Mucosa of gallbladder (tissue), 1 donor: ENCODE measurements at regions not wholly inside any gene's neighbourhood (a gene's known extent, or its start where the extent isn't known, plus 50 kb on each side); places are given as distances from the start of the nearest gene placed in this dataset.

ENCODE experiments used
- DNase-seq: peaks from one replicate; pipeline ENCODE4 v3.0.0-alpha.2; 2020; ENCODE audit warnings: low spot score
- donor health status: DM: no; HTN: no; CAD: no.

DNA sequence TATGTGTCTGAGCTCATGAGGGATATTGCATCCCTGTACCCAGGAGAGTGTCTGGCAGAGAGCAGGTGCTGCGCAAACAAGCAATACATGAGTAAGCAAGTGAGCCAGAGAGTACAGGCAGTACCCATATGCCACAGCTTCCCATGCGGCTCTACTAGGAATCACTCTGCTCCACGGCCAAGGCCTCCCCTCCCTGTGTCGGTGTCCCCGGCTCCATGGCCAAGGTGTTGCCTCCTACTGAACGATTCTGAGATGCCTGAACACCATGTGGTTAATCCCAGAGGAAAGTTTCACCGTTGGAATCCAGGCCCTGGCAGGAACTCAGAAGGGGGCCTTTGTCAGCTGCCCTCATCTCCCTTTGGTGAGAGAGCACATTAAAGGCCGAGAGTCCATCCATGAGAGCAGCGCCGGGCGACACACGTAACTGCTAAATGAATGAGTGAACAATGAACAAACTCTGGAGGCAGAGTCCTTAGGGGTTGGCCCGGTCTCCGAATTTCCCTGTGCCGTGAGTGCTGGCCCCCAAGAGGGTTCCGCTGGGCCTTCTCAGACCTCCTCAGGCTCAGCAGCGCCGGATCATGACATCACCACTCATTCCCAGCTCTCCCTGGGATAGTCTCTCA, 136.0 kb upstream of the FAM20C start:
- DNase-seq, result no peak

DNA sequence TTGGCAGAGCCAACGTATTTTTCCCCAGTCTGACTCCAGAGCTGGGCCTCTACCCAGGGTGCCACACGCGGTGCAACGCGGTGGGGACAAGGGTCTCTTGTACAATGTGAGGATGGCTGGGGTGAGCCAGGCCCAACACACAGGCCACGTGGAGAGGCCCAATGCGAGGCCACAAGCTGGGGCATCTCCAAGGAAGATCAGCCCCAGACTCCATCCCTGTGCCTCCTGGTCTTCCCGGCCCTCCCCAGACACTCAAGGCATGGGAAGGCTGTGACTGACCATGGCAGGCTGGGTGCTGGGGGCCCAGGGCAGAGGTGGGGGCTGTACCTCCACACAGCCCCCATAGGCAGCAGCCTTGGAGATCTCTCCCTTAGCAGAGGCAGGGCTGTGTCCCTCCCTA, 135.3 kb upstream of the FAM20C start:
- no peak for DNase-seq

DNA sequence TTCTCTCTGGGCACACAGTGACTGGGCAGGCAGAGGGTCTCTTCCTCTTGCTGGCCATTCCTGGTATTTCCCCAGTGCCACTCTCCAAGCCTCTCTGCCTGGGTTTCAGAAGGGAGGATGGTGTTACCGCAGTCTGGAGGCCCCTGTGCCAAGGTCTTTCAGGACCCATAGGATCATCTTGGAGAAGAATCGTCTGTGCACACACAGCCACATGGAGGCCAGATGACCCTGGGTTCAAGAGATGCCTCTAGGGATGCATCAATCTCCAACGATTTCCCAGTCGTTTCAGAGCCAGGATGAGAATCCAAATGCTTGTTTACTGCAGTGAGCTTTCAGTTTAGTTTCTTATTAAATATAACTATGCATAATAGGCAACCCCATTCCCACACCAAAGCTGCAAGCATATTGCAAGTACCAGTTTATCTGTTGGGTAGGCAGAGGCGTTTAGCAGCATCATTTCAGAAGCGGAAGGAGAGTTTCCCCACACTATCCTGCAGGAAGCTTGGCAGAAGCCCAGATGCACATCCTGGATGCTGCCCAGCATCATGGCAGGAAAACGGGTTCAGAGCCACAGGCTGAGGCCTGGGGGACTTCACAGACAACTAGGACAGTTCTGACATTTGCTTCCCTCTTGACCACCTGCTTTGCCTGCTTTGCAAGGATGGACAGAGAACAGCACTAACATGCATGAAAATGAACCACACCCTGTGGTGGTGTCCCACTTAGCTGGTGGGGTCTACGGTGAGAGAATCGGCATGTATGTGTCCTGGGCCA, 134.7 kb upstream of the FAM20C start:
- DNase-seq, result no peak

DNA sequence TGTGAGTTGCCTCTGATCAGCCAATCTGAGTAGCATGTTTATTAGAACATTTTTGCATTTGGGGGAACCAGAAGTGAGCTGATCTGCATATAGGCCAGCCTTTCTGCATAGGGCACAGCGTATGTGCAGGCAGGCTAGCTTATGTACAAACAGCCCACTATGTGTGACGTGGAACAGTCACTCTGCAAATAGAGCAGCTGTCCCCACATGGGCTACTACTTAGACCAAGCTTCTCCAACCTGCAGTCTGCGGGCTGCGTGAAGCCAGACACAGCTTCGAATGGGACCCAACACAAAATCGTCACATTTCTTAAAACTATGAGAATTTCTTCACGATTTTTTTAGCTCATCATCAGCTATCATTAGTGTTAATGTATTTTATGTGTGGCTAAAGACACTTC, 134.1 kb upstream of the FAM20C start:
- no peak for DNase-seq

DNA sequence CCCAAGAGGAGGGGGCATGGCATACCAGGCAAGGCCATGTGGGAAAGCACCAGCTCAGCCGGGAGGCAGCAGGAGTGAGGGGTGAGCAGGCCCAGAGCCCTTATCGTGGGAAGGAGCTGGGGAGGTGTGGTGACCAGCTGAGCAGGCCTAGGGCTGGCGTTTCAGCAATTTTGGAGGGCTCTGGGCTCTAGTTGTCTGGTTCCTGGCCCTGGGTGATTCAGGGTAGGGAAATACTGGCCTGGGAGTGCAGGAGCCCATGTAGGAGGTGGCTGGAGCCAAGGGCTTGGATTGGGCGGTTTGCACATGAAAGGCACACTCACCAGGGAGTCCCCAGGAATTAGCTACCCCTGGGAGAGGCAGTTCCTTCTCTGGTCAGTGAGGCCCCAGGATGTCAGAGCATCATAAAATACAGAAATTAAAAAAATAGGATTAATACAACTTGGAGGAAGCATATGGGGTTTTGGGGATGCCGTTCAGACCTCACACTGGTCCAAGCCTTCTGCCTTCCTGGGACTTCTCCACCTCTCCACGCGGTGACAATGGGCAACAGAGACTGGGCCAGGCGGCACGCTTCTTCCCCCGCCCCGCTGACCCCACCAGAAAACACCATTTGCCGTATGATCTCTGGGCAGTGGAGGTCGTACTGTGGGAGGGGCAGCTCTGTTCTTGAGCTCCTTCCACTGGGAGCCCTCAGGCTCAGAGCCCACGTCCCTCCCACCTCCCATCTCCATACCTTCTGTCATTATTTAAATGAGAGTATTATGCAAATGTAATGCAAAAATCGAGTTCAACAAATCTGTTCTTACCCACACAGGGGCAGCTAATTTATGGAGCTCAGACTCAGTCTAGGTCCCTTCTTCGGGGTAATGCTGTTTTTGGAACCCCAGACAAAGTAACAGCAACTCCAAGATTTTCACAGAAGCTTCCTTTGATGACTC, 133.0 kb upstream of the FAM20C start:
- no peak for DNase-seq

DNA sequence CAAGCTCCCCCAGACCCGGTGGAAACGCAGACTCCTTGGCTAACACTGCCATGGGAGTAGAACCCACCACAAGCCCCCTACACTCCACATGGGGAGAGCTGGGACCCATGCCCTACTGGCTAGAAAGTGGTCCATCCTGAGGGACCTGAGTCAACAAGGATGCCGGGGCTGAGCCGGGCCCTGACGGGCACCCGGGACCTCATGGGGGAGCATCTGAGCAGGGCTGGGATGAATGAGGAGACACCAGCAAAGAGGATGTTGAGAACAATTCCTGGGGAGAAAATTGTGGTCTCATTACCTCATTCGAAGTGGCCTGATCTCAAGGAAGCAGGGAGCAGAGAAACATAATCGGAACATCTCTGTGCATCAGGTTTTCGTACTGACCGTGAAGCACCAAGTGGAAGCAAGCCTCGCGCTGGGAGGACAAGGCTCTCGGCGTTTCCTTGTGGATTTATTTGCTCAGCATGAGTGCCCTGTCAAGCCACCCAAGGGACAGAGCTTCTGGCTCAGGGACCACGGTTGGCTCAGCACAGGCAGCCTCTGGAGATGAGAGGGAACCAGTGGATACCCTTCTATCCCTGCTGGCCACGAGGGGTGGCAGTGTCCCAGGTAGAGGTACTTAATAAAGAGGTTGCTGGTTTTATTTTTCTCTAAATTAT, 132.2 kb upstream of the FAM20C start:
- no peak for DNase-seq

DNA sequence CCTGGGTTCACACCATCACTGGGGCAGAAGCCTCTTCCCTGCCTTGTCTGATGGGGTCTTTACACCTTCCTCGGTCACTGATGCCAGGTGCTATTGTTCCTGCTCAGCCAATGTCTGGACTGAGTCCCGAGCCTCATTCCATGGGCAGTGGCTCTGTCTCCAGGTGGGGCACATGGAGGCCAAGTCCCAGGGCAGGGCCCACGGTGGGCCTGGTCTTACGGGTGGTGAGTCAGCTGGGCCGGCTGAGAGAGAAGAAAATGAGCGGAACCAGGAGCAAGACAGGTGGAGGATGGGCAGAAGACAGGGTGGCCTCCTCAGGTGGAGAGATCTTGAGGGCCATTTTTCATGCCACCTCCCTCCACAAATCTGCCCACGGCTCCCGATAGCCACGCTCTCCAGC, 131.7 kb upstream of the FAM20C start:
- no peak for DNase-seq

DNA sequence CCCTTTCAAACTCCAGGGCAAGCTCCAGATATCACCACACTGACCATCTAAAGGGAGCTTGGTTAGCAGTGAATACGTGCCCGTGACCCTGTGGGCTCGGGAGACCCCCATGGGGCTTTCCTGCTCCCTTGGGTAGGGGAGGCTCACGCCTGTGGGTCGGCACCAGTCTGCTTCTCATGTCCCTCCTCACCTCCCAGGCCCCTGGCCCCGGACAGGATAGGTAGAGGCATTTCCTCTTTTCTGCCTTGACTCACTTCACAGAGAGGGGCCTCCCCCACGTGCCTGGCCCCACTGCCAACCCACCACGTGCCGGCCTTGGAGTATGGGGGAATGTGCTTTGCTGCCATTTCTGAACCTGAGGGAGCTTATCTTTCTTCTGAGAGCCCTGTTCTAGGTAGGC, 131.3 kb upstream of the FAM20C start:
- DNase-seq, result no peak

DNA sequence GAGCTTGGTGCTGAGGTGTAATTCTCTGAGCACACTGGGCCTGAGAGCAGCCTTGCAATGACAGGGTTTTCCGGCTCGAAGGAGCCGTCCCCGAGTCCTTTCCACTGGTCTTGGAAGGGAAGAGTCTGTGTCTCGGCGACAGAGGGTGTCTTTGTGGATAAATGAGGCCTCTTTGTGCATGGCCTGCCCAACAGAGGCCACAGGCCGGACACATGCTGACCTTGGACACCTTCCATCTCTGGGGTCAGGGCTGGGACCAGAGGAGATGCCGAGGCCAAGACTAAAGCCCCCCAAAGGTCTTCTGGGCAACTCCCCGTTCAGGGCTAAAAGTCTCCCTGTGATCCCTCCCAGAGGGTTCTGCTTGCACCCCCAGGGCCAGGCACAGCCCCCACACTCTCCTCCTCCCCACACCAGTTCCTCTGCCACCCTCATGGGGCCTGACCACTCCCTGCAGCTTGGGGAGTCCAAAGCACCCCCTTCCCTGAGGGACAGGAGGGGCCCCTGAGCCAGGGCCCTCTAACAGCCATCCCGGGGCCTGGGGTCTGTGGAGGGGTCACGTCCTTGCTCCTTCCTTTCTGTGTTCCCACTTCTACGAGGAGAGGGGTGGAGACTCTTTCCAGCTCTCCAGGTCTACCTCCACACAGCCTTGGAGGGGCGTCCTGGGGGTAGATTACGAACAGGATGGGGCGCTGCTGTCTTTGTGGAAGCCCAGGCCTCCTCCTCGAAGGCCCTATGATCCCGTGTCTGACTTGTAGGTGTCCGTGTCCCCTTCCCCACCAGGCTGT, 130.6 kb upstream of the FAM20C start:
- DNase-seq, result no peak

DNA sequence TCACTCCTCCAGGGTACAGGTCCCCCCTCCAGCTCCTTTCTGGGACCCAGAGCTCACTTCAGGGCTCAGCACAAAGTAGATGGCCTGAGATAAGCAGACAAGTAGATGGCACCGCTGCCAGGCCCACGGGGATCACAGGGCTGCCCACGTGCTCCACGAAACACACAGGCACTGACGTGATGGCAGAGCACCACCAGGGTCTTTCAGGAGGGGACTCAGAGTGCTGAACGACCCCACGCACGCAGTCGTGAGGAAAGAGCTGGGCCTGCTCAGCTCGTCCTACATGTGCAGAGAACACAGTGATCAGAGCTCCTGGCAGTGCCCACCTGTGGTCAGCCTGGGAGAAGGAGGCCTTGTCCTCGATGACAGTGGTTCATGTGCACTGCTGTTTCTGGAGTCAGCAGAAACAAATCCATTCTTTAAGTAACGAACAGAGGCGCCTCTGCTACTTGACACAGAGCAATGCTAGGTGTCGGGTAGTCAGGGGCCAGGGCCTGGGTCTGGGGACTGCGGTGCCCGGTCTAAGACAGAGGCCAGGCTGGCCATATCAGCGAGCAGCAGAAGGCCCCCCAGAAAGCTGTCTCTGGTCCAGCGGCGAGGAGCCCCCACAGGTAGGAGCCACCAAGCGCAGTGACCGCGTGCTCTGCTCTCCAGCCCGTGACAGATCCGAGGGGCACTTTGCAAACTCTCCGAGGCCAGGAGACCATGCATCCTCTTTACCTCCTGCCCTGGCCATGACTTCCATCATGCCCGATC, 129.8 kb upstream of the FAM20C start:
- DNase-seq, result no peak

DNA sequence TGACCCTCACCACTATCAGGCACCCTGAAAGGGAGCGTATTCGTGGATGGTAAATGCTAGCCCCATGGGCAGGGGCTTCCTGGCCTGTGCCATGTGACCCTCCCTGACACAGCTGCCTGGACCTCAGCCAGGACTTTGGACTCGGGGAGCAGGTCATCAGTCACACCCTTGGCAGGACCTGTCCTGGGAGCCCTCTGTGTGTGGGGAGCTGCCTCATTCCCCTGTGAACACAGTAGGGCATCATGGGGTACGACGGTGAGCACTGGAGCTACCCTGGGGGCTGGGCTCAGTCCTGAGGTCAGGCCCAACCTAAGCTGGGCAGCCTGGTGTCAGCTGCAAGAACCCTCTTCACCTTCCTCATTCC, 129.3 kb upstream of the FAM20C start:
- DNase-seq, result no peak

DNA sequence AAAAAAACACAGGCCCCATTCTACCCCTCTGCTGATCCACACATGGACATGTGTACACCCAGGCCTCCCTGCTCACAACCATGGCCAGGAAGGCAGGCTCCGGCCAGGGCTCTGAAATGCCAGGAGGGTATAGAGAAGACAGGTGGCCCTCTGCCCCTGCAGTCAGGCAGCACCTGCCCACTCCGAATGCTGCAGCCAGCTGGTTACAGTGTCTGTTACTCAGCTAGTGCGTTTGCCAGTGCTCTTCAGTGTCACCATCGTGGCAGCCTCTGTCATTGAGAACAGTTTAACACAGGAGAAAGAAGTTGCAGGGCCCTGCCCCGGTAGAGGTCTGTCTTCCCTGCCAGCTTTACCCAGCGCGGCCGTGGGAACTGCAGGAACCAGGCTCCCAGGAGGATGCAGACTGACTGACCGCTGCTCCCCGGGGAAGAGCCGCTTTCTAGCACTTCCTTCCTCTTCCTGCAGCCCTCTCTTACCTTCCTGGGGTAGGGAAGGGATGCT, 128.8 kb upstream of the FAM20C start:
- no peak for DNase-seq

DNA sequence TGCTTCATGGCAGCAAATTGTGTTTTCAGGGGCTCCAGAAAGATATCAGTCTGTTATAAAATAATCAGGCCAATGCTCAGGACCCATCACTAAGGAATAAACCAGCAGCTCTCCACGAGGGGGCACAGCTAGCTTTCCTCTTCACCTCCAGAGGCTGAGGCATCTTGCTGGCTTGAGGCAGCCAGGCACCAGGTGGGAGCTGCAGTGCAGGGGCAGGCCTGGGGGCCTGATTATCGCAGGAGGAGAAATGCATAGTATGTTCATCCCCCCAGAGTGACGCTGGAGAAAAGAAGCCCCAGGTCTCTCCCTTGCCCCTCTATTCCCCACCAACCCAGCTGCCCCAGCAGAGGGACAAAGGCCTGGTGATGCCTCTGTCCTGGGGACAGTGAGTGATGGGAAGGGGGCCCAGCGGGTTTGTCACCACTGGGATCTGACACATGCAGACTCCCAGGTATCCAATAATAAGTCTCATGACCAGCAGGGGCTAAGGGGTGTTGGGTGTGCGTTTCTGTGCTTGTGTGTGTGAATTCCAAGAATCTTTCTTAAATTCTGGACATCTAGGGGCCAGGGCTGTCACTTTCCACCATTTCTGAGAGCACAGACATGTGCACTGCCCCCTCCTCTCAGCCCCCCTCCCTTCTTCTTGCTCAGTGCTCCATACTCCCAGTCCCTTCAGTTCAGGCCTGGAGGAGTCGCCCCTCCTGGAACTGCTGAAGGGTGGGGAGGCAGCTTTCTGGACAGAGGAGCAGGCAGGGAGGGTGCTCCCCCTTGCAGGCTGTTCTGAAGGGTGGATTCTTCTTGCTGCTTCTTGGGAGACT, 128.1 kb upstream of the FAM20C start:
- DNase-seq, result peak; percentile 72

DNA sequence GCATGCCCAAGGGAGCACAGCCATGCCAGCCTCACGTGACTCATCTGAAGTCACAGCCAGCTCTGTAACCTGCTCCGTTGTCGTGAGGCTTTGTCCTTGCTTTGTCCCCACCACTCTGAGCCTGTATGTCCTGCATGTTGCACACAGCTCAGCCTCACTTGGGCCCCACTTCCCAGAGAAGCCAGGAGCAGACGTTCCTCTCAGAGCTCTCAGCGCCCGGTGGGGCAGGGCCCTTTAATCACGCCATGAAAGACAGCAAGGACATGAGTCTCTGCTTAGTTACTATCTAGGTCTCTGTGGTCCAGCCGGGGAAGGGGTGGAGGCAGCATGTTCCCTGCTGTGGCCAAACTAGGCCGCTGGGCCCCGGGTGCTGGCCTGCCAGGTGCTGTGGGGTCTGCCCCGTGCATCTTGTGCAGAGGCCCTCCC, 127.4 kb upstream of the FAM20C start:
- DNase-seq, result no peak

DNA sequence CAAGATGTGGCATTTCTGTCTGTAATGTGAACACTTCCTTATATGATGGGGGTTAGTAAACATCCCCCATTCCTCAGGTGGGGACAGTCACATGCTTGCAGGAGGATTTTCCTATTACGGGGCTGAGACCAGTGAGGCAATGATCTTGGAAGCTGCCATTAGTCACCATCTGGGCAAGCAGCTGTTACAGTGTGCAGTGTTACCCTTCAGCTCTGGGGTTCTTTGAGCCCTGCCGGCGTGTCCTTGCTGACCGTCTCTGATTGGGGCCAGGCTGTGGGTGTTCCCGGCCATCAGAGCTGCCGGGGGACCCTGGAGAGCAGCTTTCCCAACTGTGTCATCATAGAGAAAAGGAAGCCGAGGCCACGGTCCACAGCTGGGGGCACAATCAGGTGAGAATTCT, 126.8 kb upstream of the FAM20C start:
- no peak for DNase-seq

DNA sequence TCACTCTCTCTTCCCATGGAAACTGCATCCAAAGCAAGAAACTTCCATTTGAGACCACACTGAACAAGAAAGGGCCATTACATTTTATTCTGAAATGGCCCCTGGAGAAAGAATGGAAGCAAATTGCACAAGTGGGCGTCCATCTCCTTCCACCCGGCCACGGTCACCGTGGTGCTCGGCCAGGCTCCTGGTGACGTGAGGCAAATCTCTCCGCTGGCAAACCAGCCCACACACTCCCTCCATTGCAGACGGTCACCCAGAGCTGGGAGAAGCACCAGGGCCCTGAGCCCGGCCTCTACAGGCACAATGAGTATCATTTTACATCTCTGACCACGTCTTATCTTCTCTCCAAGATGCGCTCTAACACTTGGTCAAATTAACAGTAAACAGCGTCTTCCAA, 126.1 kb upstream of the FAM20C start:
- DNase-seq, result no peak

DNA sequence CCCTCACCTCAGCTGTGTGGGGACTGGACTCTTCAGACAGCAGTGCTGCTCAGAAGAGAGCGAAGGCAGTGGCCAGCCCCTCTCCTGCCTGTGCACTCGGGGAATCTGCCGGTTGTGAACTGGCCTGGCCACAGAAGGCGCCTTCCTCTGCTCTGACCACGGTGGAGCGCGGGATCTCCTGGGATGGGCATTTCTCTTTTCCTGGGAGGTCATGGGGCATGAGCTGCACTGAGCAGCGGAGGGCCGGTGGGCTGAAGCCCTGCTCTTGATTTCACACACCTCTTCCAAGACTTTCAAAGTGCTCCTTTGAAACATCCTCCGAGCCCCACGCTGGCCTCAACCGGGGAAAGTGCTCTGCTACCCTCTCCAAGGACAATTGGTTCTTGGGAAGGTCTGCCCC, 125.6 kb upstream of the FAM20C start:
- DNase-seq, result no peak

DNA sequence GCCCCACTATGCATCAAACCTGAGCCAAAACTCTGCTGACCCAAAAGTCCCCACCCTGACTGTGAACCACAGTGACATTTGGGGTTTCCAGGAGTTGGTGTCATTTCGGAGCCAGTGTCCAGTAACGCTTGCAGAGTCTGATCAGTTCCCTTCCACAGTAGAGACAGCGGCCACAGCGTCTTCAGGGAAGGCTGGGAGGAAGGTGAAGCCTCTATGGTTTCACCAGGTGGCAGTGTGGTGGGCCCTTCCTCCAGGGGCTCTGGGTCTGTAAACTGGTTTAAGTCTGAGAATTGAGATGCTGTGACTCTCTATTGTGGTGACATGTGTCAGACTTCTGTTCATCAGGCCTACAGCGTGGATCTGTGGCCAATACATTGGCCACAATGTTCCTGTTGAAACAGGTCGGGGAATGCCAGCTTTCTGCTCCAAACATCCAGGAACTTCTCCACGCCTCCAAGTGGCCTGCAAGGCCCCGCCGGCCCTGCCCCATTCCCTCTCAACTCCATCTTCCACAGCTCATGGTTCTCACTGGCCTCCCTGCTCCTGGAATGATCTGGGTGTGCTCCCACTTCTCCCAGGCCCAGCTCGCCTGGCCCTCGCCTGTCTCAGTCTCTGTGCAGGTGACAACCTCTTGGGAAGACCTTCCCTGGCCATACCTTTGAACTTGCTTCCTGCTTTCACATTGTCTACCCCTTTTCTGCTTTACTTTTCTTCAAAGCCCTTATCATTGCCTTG, 124.5 kb upstream of the FAM20C start:
- DNase-seq, result no peak

DNA sequence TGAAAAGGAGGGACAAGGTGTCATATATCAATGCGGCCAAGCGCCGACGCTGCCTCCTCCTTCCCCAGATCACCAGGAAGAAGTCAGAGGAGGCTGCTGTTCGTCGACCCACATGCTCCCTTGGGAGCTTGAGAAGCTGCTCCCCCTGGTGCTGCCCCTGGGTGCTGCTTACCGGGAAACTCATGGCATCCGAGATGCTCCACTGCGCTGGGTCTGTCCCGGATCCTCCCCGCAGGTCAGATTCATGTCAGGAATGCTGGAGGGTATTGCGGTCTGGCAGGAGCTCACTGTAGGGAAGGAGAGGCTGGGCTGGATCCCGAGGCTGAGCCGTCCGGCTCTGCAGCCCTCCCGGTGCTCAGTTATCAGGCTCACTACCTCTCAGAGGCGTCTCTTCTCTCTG, 123.7 kb upstream of the FAM20C start:
- no peak for DNase-seq
